MG63 (cell line): ENCODE measurements at regions not wholly inside any gene's neighbourhood (a gene's known extent, or its start where the extent isn't known, plus 50 kb on each side); places are given as distances from the start of the nearest gene placed in this dataset.

Experiments used
- DNase-seq: peaks from one replicate; pipeline ENCODE4 v3.0.0-alpha.2; 2020
- H3K27me3 ChIP-seq: fragments of 250-450 bp; sonication (Bioruptor Pico); 2 replicates; pipeline ENCODE4 v1.5.1; 2020; ENCODE audit warnings: mild to moderate bottlenecking, moderate library complexity
- H3K36me3 ChIP-seq: fragments of 250-450 bp; sonication (Bioruptor Pico); 2 replicates; pipeline ENCODE4 v1.5.1; 2020; ENCODE audit warnings: mild to moderate bottlenecking, moderate library complexity
- H3K4me3 ChIP-seq: fragments of 250-450 bp; sonication (Bioruptor Pico); 2 replicates; pipeline ENCODE4 v1.5.1; 2020; ENCODE audit warnings: mild to moderate bottlenecking, moderate library complexity
- H3K9me3 ChIP-seq: fragments of 250-450 bp; sonication (Bioruptor Pico); 2 replicates; pipeline ENCODE4 v1.5.1; 2020; ENCODE audit warnings: mild to moderate bottlenecking, moderate library complexity

DNA sequence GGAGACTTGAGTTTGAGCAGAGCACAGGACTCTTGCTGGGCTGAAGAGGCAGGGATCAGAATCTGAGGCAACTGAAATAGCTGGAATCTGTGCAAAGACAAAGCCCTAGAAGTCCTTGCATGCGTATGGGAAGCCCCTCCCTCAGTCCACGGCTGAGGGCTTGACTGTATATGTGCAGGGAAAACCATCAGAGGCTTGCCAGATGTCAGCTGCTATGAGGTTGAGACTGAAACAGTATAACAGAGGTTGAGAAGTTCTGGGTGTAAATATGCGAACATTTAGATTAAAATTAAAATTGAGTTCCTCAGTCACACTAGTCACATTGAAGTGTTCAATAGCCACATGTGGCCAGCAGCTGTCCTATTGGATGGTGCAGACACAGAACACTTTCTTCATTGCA is 108.8 kb upstream of the NEDD9 start:
- DNase-seq, result no peak
- no peaks in the 10 kb centered on the region for H3K27me3 ChIP-seq
- H3K36me3 ChIP-seq, result no peaks in the 10 kb centered on the region
- no peak overlapping the region for H3K4me3 ChIP-seq
- no peaks in the 10 kb centered on the region for H3K9me3 ChIP-seq

DNA sequence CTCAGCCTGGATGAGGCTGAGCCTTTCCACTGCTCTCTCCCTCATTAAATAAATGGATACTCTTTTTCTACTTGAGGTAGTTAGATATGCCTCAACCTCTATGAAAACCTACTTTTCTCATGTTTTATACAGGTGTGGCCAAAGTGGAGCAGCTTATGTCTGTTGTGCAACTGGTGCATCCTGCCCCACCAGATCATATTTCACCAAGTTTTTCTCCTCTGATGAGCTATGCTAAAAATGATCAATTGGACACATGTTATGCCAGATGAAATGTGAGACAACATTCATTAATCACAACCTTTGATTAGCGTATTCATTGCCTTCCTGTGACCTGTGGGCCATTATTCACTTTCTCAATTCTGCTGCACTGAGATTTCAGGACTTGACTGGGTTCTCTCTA is 106.9 kb upstream of the NEDD9 start:
- no peaks in the 10 kb centered on the region for H3K27me3 ChIP-seq
- H3K9me3 ChIP-seq, result no peaks in the 10 kb centered on the region
- no peak overlapping the region for H3K4me3 ChIP-seq
- no peak for DNase-seq
- no peaks in the 10 kb centered on the region for H3K36me3 ChIP-seq

- H3K9me3 ChIP-seq, result no peaks in the 10 kb centered on the region
- no peaks in the 10 kb centered on the region for H3K36me3 ChIP-seq
- no peak for DNase-seq
Measured at GRCh38 chr6:11337306-11337705, 104.8 kb upstream of the NEDD9 start.

GRCh38 chr6:11335826-11336225 is 103.4 kb upstream of the NEDD9 start:
- Histone ChIP-seq H3K9me3 (no peaks in the 10 kb centered on the region), H3K36me3 (no peaks in the 10 kb centered on the region), H3K27me3 (no peaks in the 10 kb centered on the region), H3K4me3 (no peak overlapping the region)
- no peak for DNase-seq

More at GRCh38 chr6:11337306-11337705, 104.8 kb upstream of the NEDD9 start:
- no peaks in the 10 kb centered on the region for H3K27me3 ChIP-seq
- H3K4me3 ChIP-seq, result no peak overlapping the region

- DNase-seq, result no peak
- H3K27me3 ChIP-seq, result no peaks in the 10 kb centered on the region
- no peaks in the 10 kb centered on the region for H3K9me3 ChIP-seq
- H3K4me3 ChIP-seq, result no peak overlapping the region
- no peaks in the 10 kb centered on the region for H3K36me3 ChIP-seq
Measured at GRCh38 chr6:11333132-11333849, 100.8 kb upstream of the NEDD9 start.

DNA sequence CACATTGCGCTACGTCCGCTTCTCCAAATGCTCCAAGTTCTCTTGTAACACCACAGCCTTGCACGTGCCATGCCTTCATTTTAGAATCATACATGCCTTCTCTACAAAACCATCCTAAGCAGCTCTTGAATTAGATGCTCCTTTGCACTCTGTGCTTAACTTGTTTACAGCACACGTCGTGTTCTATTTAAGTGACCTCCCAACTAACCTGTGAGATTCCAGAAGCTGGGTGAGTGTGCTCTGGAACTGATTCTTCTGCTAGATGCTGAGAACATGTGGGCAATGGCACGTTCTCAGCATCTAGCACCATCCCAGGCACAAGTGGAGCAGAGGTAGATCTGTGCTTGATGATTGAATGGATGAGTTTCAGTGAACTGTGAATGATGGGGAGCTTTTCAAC is 100.0 kb upstream of the NEDD9 start:
- Histone ChIP-seq H3K36me3 (no peaks in the 10 kb centered on the region), H3K9me3 (no peaks in the 10 kb centered on the region), H3K27me3 (no peaks in the 10 kb centered on the region), H3K4me3 (no peak overlapping the region)
- DNase-seq, result no peak

DNA sequence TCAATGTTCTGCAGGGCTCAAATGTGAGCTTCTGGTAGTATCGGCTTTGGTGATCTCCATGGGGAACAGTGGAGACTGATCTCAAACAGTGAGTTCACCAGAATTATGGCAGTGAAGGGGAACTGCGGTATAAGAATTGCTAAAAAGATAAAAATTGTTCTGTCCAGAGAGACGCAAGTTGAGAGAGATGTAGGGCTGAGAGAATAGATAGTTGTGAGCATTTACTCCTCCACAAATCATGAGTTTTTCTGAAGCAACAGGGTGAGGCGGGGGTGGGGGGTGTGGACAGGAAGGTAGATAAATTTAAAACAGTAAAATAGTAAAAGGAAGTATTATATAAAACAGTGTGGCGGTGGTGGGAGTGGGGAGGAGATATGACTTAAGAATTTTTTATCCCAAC is 98.6 kb upstream of the NEDD9 start:
- H3K27me3 ChIP-seq, result no peaks in the 10 kb centered on the region
- H3K36me3 ChIP-seq, result no peaks in the 10 kb centered on the region
- no peak for DNase-seq
- H3K4me3 ChIP-seq, result no peak overlapping the region
- no peaks in the 10 kb centered on the region for H3K9me3 ChIP-seq

DNA sequence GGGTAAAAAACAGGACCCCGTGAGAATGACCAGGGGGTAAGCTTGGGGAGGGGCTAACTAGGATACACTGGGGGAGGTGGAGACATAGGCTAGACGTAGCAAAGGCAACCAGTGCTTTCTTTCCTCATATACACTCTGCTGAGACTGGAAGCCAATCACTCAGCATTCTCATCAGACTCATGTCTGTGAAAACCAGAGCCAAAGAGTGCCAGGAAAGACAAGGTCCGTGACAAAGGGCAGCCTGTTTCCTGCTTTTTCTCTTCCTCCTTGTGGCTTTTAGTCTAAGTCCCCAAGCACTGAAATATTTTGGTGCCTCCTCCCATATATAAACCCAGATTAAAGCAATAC is 97.9 kb upstream of the NEDD9 start:
- DNase-seq, result no peak
- no peaks in the 10 kb centered on the region for H3K9me3 ChIP-seq
- no peaks in the 10 kb centered on the region for H3K36me3 ChIP-seq

GRCh38 chr6:11329726-11330412 is 97.4 kb upstream of the NEDD9 start:
- no peaks in the 10 kb centered on the region for H3K27me3 ChIP-seq
- no peaks in the 10 kb centered on the region for H3K36me3 ChIP-seq
- no peak overlapping the region for H3K4me3 ChIP-seq
- no peaks in the 10 kb centered on the region for H3K9me3 ChIP-seq
- no peak for DNase-seq

More for the DNA sequence above, 97.9 kb upstream of the NEDD9 start:
- H3K4me3 ChIP-seq, result no peak overlapping the region
- no peaks in the 10 kb centered on the region for H3K27me3 ChIP-seq

DNA sequence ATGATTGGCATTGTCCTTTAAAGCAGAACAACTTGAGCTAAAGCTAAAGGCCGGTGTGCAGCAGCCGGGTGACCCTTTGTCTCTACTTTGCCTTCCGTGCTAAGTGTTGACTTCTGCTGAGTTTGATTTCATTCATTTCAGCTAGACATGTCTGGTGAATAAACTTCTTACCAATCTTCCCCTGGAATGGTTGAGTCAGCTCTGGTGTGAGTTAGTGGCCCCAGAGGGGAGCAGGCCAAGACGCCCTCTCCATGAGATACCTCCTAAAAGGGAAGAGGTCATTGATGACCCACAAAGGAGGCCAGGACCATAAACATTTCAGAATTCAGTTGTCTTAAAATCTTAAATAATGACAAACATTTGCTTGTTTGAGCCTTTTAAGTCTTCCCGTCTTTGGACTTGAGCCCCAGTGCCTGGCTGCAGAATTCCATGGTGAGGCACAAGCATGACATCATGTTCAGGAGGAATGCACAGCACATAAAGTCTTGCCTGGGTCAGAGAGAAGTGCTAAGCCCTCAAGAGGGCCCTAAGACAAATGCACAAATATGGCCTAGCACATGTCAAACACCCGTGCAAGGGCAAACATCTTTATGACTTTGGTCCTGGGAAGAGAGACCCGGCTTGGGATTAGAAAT is 96.3 kb upstream of the NEDD9 start:
- Histone ChIP-seq H3K36me3 (no peaks in the 10 kb centered on the region), H3K9me3 (no peaks in the 10 kb centered on the region), H3K4me3 (no peak overlapping the region), H3K27me3 (no peaks in the 10 kb centered on the region)
- DNase-seq, result peak; percentile 52

DNA sequence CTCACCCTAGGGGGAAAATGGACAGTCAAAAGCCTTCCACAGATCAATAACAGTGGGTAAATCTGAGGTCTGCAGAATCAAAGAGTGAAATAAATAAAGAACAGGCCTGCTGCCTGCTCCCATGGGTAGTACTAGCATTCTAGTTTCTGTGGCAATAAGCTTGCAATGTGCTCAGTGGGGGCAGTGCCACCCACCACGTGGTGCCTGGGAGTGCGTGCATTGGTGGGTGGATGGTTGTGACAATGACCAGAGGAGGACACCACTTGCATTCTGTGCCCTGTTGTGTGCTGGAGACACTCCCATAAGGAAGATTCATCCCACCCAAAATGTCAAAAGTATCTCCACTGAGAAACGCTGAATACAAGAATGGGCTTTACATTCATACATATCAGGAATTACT is 95.5 kb upstream of the NEDD9 start:
- DNase-seq, result no peak
- Histone ChIP-seq H3K27me3 (no peaks in the 10 kb centered on the region), H3K9me3 (no peaks in the 10 kb centered on the region), H3K4me3 (no peak overlapping the region), H3K36me3 (no peaks in the 10 kb centered on the region)

- H3K9me3 ChIP-seq, result no peaks in the 10 kb centered on the region
- H3K4me3 ChIP-seq, result no peak overlapping the region
- H3K27me3 ChIP-seq, result no peaks in the 10 kb centered on the region
- H3K36me3 ChIP-seq, result no peaks in the 10 kb centered on the region
- no peak for DNase-seq
Measured at GRCh38 chr6:11326116-11326515, 93.6 kb upstream of the NEDD9 start.

DNA sequence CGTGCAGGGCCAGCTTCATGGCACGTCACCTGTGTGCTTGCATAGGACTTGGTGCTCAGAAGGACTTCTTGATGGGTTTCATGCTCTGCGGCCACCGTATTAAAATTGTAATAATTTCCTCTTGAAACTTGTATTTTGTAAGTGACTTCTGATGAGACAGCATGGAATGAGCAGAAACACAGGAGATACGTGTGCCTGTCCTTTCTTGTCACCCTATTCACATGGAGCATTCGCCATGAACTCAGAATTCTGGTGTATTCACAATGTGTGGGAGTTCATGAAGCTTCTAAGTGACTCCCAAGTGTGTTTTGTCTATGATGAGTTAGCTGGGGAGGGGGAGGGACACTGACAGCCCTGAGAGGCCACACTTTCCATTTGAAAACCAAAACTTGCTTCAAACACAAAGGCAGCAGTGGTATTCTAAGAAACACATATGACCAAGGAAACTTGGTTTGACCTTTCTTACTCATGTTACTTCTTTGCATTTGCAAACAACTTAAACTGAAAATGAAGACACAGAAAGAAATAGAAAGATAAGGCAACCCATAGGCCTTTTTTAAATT is 92.1 kb upstream of the NEDD9 start:
- Histone ChIP-seq H3K9me3 (no peaks in the 10 kb centered on the region), H3K36me3 (no peaks in the 10 kb centered on the region), H3K27me3 (no peaks in the 10 kb centered on the region), H3K4me3 (no peak overlapping the region)
- DNase-seq, result no peak

- H3K9me3 ChIP-seq, result no peaks in the 10 kb centered on the region
- H3K4me3 ChIP-seq, result no peak overlapping the region
Measured at GRCh38 chr6:11323666-11324452, 91.4 kb upstream of the NEDD9 start.

DNA sequence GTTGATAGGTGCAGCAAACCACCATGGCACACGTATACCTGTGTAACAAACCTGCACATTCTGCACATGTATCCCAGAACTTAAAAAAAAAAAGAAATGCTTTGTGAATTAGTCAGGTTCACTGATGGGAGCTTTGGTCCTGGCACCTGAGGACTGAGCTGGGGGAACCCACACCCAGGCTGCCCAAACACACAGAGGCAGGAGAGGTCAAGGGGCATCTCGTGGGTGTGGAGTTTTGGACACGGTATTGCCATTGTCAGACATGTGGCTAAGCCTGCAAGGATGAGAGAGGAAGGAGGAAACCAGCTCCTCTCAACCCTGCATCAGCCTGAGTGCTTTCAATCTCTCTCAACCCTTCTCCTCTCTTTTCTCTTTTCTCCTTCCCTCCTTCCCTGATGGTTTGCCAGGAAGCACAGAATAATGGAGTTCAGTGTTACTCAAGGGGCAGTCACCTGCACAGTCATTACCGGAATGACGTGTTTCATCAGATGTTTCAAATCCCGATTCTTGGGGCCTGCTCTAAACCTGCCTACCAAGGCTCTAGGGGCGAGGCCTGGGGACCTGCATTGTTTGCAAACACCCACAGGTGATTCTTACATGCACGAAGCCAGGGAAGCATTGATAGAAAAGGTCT is 89.9 kb upstream of the NEDD9 start:
- H3K27me3 ChIP-seq, result no peaks in the 10 kb centered on the region
- DNase-seq, result no peak
- no peaks in the 10 kb centered on the region for H3K9me3 ChIP-seq
- no peak overlapping the region for H3K4me3 ChIP-seq
- H3K36me3 ChIP-seq, result no peaks in the 10 kb centered on the region

More at GRCh38 chr6:11323666-11324452, 91.4 kb upstream of the NEDD9 start:
- H3K27me3 ChIP-seq, result no peaks in the 10 kb centered on the region
- no peak for DNase-seq
- H3K36me3 ChIP-seq, result no peaks in the 10 kb centered on the region

GRCh38 chr6:11320914-11321597 is 88.6 kb upstream of the NEDD9 start:
- Histone ChIP-seq H3K36me3 (no peaks in the 10 kb centered on the region), H3K9me3 (no peaks in the 10 kb centered on the region), H3K4me3 (no peak overlapping the region), H3K27me3 (no peaks in the 10 kb centered on the region)
- DNase-seq, result no peak
